Left hindlimb (tissue), 1 donor: ENCODE measurements at regions not wholly inside any gene's neighbourhood (a gene's known extent, or its start where the extent isn't known, plus 50 kb on each side); places are given as distances from the start of the nearest gene placed in this dataset.
"Not testable (repeated sequence)": the region's sequence is repeated elsewhere in the genome, so short reads cannot be mapped to it uniquely, and the experiment has no call there.

Source experiments
- DNase-seq: peaks from one replicate; pipeline ENCODE4 v3.0.0-alpha.2; 2018

DNA sequence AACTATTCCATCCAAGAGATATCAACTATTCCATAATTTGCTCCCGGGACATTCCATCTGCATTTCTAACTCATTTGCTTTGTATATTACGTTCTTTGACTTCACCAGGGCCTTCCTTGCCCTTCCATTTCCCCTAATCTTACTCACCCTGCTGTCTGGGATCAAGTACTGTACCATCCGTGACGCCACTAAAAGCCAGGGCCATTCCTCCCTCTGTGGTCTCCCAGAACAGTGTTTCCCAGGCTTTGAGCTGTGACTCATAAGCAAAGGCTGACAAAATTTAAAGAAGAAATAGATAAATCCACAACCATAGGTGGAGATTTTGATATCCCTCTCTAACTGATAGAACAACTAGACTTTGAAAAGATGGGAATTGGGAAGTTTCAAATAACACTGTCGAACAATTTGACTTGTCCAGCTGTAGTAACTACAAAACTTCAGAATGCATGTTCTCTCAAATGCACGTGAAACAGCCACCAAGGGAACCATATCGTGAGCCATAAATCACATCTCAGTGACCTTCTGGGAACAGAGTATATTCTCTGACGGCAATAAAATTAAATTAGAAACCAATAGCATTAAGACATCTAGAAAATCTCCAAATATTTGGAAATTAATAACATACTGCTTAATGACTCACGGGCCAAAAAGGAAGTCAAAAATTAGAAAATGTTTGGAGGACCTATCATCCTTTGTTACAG, 501.0 kb downstream of the SETD4 start:
- DNase-seq, result no peak

DNA sequence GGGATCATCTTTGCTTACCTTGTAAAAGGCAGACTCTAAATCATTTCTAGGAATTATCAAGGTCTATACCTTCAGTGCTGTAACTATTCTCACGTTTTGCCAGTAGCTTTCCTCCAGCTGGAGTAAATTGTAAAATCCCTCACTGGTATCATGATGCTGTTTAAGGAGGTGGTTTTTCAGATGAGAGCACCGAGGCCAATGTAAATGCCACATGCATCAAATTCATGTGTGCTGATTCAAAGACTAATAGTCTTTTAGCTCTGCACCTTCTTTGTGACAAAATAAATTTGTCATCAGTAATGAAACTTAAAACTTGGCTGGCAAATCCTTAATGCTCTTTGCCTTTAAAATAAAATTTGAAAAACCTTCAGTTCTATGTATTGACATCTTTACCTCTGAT, 503.8 kb downstream of the SETD4 start:
- no peak for DNase-seq

DNA sequence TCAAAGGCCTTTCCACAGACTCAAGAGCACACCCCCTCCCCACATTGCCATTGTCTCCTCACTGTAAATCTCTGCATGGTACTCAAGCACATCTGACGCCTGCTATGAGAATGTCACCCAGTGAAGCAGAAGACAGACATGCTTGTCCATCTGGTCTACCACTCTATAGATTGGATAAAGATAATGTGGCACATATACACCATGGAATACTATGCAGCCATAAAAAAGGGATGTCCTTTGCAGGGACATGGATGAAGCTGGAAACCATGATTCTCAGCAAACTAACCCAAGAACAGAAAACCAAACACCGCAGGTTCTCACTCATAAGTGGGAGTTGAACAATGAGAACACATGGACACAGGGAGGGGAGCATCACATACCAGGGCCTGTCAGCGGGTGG, 503.4 kb upstream of the RUNX1 start:
- not testable (repeated sequence) for DNase-seq

DNA sequence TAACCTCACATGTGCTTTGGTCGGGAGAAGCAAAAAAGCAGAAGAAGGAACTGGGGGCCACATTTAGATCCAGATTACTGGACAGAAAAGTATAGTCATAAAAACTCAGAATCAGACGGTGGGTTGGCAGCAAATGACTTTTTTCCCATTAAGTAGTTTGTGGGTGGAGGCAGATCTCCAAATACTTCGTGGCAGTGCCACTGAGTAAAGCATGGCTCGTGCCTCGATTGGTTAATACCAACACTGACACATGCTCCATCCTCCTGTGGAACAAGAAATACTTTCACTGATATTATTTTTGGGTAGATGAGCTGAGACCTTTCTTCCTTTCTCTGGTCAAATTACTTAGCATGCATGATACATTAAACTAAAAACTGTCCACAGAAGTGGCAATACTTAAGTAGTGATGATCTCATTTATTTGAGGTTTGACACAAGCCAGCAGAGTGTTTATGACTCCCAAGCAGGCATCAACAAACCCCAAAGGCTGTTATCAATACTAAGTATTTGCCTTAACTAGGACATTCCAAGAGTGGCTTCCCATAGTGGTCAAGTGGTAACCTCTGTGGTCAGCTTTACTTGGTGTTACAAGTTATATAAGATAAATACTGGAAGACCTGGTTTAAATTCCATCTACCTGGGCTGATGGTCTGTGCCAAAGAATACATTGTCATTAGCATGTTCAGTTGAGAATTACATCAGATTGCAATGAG, 500.0 kb upstream of the RUNX1 start:
- DNase-seq, result no peak

DNA sequence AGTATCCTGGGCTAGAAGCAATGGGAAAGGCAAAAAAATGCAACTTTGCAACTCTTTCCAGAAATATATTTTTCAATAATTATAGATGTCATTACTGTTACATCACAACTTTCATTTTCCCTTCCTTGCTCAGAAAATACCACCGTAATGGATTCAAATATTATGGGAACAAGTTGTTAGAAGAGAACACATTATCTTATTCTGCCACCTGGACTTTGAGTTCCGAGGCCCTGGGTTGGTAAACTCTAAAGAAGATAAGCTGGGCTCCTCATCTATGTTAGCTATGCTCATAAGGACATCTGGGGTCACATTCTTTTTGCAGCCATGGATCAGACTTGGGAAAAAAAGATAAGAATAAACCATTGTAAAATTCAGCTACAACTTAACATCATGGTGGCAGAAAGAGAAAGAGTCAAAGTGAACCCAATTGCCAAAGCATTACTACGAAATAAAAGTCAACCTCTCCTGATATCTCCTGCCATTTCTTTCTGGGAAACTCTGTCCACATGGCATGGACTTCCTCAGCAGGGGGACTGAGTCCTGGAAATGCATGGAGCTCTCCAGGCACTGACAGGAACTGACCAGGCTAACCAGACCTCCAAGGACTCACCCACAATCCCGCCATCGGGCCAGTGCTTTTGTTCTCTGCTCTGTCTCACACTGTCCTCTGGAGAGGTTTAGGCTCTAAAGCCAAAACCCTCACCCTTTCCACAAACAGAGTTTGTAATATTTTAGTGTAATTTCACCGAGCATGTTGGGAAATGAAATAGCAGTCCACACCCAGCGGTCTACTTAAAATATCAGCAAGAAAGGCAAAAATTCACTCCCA, 499.1 kb upstream of the RUNX1 start:
- DNase-seq, result no peak

DNA sequence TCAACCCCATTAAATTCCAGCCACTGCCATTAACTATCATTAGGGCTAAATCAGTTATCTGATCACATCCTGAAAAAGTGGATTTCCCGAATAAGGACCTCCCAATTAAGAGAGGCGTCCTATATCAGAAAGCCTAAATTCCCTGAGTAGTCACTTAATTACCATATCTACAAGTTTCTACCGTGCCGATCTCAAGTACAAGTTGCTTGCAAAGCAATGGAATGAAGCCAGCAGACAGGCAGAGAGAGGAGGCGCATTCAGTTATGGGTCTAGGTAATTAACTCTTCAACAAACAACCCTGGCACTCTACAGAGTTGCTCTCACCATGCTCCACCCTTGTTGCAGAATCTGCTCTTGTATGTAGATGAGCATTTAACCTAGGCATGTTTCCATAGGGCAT, 494.6 kb upstream of the RUNX1 start:
- DNase-seq, result no peak

DNA sequence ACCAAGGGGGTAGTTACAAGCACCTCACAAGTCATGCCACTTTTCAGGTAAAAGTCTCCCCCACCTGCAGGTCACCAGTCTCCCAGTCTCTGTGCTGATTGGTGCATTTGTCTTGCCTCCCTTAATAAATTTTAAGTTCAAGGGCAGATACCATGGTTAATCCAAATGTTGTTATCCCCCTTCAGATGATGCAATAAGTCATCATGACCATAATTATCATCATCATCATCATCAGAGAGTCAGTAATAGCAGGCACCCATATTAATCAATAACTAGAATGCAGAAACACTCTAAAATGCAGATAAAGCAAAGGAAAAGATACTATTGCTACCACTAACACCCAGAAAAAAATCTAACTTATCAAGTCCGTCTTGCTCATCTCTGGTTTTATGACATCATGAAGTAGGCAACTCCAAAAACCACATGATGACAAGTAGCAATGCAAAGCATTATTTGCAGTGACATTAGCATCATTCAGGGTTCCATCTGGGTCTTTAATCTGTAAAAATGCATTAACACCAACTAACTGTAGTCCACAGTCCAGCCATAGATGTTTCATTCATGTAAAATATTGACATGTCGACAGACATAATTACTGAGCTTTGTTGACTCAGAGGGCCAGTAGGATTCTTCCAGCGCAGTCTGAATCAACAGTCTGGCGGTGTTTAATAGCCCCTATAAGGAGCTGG, 492.0 kb upstream of the RUNX1 start:
- DNase-seq, result no peak

DNA sequence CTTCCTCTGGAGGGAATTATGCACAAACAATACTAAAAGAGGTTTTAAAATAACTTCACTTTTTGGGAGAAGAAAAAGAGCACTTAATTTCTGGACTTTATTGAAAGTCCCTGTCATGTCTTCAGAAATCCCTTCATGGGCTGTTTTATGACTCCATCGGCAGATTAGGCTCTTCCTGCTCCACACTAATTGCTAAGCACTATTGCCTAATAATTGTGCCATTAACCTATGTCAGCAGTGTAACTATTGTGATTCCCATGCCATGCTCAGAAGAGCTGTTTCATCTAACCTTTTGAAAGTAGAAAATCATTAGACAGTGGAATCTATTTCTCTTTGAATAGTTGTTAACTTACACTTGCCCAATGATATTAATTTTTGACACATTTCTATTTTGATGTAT, 489.3 kb upstream of the RUNX1 start:
- no peak for DNase-seq

DNA sequence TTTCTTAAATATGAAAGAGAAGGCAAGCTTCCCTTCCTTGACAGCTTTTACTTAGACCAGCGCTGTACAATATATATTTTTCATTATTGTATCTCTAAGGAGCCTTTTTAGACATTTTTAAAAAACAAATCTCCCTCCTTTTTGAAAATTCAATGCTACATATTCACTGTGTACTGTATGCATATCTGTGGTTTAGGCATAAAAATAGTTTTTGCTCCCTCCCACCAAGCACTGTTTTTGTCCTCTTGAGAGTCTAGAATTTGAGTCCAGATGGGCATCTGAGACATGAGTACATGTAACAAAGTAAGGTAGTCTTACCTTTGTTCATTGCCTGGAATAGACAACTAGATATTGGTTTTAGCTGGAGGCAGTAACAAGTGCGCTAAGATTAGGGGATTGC, 488.5 kb upstream of the RUNX1 start:
- no peak for DNase-seq

DNA sequence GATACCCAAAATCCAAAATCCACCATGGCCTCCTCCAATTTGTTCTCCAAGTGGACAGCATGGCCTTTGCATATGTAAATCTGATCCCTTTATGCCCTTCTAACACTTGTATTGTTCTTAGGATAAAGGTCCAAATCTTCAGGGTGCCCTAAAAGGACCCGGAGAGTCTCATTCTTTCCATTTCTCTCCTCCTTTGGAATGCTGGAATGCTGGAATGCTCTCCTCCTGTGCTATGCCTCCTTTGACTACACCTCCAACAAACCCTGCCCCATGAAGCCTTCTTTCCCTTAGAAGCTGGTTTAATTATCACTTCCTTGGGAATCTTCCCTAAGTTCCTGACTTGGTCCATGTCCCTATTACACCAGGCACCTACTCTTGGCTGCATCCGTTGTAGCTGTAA, 484.8 kb upstream of the RUNX1 start:
- DNase-seq, result no peak

GRCh38 chr21:35530766-35531165, 481.7 kb upstream of the RUNX1 start:
- no peak for DNase-seq

DNA sequence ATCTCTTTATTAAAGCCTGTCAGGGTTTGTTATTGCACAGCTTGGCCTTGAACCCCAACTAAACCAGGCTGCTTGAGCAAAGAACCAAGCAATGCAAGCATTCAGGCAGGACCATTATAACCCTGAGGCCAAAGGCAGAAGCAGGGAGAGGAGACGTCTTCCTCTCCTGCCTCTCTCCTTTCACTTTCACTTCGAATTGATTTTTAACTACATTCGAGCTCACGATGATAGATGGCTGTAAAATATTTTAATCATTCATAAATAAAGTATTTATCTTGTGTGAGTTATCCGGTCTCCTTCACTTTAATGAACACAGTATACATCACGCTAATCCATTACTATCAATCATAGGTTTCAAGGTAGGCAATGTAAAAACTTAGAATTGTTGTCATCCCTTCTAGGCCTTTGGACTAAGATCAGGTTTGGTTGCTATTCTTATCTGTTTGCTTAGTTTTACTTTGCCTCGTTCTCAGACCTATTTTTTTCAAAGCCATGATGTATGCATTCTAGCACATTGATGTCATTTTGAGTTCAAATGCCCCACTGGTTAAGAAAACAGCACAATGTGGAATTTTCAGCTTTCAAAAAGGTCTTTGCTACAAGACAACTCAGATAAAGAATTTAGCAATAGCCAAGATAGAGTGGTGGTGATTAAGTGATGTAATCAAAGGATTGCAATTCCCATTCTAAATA, 480.2 kb upstream of the RUNX1 start:
- DNase-seq, result no peak

DNA sequence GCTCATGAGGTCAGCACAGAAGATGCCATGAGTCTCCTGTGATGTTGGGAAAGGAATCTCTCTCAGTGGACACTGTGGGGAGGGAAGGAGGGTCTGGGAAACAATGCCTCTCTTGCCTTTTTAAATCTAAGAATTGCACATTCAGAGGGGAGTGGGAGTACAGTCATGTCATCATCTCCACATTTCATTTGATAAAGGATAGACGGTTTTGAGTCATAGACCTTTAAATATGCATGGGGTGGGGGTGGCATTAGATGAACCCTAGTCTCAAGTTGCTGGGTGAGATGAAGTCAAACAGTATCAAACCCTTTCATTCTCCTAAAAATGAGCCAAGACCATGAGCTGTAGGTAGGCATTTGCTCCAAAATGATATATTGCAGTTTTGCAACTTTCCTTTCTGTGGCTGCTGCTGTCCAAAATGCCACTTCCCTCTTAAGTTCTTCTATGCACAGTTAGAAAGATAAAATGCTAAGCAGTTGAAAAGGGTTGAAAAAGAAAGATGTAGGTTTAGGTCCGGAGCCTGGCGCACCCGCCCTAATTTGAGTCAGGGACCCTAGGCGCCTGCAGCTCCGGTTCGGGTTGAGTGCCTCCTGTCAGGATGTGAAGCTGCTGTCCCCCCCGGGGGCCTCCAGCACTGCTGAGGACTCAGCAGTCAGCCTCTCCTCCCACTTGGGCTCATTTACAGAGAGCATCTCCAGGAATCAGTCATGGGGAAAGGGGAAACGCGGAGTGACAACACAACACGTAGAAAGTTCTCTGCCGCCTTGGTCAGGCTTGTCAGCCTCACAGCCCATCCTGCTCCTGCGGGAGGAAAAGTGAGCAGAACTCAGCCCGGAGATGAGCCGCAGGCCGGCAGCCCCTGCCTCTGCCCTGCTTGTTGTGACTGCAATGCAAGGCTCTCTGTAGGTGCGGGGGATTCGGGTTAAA, 479.3 kb upstream of the RUNX1 start:
- DNase-seq, result no peak

GRCh38 chr21:35527358-35527757, 478.3 kb upstream of the RUNX1 start:
- DNase-seq, result no peak

GRCh38 chr21:35525443-35525842, 476.3 kb upstream of the RUNX1 start:
- no peak for DNase-seq

GRCh38 chr21:35521852-35522505, 472.9 kb upstream of the RUNX1 start:
- DNase-seq, result no peak

GRCh38 chr21:35521293-35521692, 472.2 kb upstream of the RUNX1 start:
- no peak for DNase-seq

DNA sequence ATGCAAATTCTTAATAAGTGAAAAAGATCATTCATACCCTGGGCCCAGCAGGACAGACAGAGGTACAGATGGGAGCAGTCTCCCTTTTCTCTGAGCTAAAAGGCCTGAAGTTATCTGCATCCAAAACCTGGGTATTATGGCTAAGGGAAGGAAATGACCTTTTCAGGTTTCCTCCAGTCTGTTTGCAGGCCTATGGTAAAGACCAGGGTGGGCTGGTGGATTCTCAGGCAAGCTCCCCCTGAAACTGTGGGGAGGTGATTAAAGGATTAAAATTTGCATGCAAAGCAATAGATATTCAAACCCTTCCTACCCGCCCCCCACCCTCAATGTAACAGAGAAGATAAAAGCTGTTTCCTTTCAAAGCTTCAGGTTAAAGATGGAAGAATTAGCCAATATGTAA, 471.8 kb upstream of the RUNX1 start:
- no peak for DNase-seq

GRCh38 chr21:35520302-35520701, 471.2 kb upstream of the RUNX1 start:
- DNase-seq, result no peak

GRCh38 chr21:35517865-35518264, 468.8 kb upstream of the RUNX1 start:
- DNase-seq, result no peak

DNA sequence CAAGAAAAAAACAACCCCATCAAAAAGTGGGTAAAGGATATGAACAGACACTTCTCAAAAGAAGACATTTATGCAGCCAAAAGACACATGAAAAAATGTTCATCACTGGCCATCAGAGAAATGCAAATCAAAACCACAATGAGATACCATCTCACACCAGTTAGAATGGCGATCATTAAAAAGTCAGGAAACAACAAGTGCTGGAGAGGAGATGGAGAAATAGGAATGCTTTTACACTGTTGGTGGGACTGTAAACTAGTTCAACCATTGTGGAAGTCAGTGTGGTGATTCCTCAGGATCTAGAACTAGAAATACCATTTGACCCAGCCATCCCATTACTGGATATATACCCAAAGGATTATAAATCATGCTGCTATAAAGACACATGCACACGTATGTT, 467.2 kb upstream of the RUNX1 start:
- DNase-seq, result not testable (repeated sequence)
